C4-2B (cell line): ENCODE measurements at regions not wholly inside any gene's neighbourhood (a gene's known extent, or its start where the extent isn't known, plus 50 kb on each side); places are given as distances from the start of the nearest gene placed in this dataset.
"Not testable (repeated sequence)": the region's sequence is repeated elsewhere in the genome, so short reads cannot be mapped to it uniquely, and the experiment has no call there.

Source experiments
- ZFX ChIP-seq: fragments of 450-650 bp; IDR thresholded peaks from 2 replicates; pipeline ENCODE4 v1.6.1; 2017
- TF ChIP-seq, protein P1 (sequence below): fragments of 450-650 bp; conservative IDR thresholded peaks from 2 replicates; pipeline ENCODE4 v1.5.1; 2017; ENCODE audit warnings: mild to moderate bottlenecking

- TF ChIP-seq, protein P1, sequence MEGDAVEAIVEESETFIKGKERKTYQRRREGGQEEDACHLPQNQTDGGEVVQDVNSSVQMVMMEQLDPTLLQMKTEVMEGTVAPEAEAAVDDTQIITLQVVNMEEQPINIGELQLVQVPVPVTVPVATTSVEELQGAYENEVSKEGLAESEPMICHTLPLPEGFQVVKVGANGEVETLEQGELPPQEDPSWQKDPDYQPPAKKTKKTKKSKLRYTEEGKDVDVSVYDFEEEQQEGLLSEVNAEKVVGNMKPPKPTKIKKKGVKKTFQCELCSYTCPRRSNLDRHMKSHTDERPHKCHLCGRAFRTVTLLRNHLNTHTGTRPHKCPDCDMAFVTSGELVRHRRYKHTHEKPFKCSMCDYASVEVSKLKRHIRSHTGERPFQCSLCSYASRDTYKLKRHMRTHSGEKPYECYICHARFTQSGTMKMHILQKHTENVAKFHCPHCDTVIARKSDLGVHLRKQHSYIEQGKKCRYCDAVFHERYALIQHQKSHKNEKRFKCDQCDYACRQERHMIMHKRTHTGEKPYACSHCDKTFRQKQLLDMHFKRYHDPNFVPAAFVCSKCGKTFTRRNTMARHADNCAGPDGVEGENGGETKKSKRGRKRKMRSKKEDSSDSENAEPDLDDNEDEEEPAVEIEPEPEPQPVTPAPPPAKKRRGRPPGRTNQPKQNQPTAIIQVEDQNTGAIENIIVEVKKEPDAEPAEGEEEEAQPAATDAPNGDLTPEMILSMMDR = not testable (repeated sequence)
- not testable (repeated sequence) for TF ChIP-seq ZFX
Measured at GRCh38 chr5:177863822-177864446, 81.2 kb upstream of the FAM153A start.
